NAMALWA (cell line): ENCODE measurements at regions not wholly inside any gene's neighbourhood (a gene's known extent, or its start where the extent isn't known, plus 50 kb on each side); places are given as distances from the start of the nearest gene placed in this dataset.
"Not testable (repeated sequence)": the region's sequence is repeated elsewhere in the genome, so short reads cannot be mapped to it uniquely, and the experiment has no call there.

Source experiments
- DNase-seq: peaks from one replicate; pipeline ENCODE4 v3.0.0-alpha.2; 2015; ENCODE audit warnings: low spot score

DNA sequence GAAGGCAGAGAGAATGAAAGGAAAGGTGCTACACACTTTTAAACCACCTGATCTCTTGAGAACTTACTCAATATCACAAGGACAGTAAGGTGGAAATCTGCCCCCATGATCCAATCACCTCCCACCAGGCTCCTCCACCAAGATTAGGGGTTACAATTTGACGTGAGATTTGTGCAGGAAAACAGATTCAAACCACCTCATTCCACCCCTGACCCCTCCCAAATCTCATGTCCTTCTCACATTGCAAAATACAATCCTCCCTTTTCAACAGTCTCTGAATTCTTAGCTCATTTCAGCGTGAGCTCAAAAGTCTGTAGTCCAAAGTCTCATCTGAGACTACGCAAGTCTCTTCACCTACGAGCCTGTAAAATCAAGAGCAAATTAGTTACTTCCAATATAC lies 768.3 kb upstream of the COX7C start:
- DNase-seq = no peak

DNA sequence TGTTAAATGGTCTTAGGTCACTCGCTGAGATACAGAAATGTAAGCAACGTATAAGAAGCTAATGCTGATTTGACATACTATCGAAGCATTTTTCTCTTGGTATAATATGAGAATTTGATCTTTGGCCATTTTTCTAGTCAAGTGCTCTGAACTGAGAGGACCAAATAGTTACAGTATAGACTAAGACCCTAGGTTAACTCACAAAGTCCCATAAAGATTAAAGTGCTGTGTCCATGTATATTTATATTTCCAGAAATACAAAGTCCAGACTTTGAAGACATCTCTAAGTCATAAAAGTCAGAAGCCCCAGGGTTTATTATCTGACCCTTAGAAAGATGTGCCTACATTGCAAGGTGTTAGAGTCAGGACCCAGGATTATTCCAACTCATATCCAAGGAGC lies 752.4 kb upstream of the COX7C start:
- no peak for DNase-seq

DNA sequence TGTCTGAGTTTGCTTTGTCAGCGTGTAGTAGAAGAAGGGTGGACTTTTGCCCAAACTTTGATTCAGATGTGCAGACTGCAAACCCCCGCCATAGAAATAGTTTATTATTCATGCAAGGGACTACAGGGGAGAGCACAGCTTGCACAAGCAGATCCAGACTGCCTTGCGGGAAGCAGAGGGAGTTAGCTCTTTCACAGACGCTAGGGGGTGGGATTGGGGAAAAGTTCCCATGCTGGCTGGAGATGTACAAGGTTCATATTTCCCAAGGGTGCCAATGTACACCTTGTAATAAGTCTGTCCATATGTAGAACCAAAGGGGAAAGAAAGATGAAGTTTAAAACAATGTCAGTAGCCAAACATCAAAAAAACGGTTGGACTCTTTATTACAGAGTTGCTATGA lies 749.7 kb upstream of the COX7C start:
- DNase-seq = no peak

- no peak for DNase-seq
Observed at GRCh38 chr5:85893996-85894395, 723.7 kb upstream of the COX7C start.

GRCh38 chr5:85896514-85896913 lies 721.2 kb upstream of the COX7C start:
- DNase-seq = no peak

GRCh38 chr5:85906460-85906859 lies 711.3 kb upstream of the COX7C start:
- no peak for DNase-seq

DNA sequence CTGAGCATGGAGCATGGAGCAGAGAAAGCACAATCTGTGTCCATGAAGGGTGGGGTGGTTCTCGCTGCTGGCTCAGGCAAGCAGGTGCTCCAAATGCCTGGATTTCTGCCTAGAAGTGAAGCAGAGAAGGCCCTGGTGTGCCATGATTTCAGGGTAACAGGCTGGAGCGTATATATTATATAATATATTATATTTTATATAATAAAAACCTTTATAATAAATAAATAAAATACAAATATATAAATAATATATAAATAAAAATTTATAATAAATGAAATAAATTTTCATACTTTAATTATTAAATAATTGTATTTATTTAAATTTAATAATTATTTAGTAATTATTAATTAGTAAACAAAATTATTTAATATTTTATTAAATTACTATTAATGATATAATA lies 707.4 kb upstream of the COX7C start:
- DNase-seq = no peak

DNA sequence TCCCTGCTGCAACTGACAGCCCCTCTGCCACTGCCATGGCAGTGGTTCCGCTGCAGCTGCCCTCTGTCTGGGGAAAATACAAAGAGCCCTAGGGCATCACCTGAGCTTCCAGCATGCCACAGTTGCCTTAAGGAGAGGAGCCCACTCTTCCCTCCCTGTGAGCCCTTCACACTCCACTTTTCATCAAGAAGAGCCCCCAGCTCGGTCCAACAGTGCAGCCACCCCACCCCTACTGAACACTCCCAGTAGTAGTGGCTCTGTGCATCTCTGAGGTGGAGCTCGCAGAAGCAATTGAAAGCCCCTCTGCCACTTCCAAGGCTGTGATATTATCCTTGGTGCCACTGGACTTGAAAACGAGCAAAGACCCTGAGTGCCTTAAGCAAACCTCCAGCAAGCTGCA lies 696.8 kb upstream of the COX7C start:
- no peak for DNase-seq

- DNase-seq = no peak
Observed at GRCh38 chr5:85921590-85921989, 696.2 kb upstream of the COX7C start.

DNA sequence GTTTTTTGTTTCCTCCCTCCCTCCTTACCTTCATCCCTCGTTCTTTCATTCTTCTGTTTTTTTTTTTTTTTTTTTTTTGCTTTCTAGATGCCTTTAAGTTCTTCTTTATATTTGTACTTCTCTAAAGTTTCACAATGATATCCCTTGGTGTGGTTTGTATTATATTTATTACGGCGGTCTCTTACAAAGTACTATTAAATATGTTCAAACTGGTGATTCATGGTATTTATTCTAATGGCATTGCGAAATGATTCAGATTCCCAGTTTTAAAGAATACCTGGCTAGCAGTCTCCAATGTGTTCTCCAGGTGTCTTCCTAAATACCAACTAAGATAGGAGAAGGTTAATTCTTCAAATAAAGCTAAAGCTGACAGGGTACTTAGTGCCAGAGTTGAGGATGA lies 690.1 kb upstream of the COX7C start:
- no peak for DNase-seq

GRCh38 chr5:85929713-85930112 lies 688.0 kb upstream of the COX7C start:
- no peak for DNase-seq

- DNase-seq = no peak
Observed at GRCh38 chr5:85931220-85931619, 686.5 kb upstream of the COX7C start.

GRCh38 chr5:85938201-85938600 lies 679.5 kb upstream of the COX7C start:
- DNase-seq = no peak

DNA sequence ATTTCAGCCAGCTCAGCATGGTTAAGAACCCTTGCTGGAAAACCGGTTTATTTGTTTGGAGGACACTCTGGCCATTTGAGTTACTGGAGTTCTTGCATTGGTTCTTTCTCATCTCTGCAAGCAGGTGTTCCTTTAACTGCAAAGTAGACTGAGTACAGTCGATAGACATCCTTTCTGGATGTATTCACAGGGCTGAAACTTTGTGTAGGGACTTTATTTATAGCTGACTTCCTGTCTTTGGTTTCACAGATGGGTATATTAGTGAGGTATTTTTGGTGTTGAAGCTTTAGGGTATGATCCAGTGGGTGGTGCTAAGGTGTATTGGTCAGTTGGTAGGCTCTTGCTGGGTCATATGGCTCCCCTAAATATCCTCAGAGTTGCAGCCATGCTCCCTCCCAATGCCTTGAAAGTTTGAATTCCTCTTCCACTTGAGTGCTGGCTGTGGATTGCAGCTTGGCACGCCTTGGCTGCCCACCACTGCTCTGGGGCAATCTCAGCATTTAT lies 666.0 kb upstream of the COX7C start:
- no peak for DNase-seq

GRCh38 chr5:85952680-85953079 lies 665.1 kb upstream of the COX7C start:
- DNase-seq = no peak

- DNase-seq = no peak
Observed at GRCh38 chr5:85967681-85968080, 650.1 kb upstream of the COX7C start.

GRCh38 chr5:85972539-85972938 lies 645.2 kb upstream of the COX7C start:
- no peak for DNase-seq

DNA sequence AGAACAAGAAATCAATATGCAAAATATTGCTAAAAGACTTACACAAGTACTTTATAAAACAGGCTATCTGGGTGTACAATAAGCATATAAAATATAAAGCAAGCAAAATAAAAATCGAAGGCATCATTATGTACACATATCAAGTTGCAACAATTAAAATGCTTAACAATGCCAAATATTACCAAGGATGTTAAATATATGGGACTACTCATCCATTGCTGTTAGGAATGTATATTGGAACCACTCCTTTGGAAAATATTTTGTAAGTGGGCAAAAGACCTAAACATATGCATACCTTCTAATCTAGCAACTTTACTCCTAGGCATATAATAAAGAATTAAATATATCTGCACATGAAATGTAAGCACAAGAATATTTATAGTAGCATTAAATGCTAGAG lies 632.6 kb upstream of the COX7C start:
- DNase-seq = no peak

DNA sequence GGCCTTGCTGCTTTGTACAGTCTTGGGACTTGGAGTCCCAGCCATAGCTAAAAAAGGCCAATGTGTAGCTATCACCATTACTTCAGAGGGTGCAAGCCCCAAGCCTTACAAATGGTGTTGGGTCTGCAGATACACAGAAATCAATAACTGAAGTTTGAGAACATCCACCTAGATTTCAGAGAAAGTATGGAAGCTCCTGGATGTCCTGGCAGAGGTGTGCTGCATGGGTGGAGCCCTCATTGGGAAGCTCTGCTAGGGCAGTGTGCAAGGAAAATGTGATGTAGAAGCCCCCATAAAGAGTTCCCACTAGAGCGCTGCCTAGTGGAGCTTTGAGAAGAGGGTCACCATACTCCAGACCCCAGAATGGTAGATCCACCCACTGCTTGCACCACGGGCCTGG lies 626.7 kb upstream of the COX7C start:
- DNase-seq = no peak

- not testable (repeated sequence) for DNase-seq
Observed at GRCh38 chr5:85994653-85995052, 623.1 kb upstream of the COX7C start.

GRCh38 chr5:85998656-85999055 lies 619.1 kb upstream of the COX7C start:
- DNase-seq = no peak

GRCh38 chr5:86008293-86008692 lies 609.4 kb upstream of the COX7C start:
- DNase-seq = no peak

DNA sequence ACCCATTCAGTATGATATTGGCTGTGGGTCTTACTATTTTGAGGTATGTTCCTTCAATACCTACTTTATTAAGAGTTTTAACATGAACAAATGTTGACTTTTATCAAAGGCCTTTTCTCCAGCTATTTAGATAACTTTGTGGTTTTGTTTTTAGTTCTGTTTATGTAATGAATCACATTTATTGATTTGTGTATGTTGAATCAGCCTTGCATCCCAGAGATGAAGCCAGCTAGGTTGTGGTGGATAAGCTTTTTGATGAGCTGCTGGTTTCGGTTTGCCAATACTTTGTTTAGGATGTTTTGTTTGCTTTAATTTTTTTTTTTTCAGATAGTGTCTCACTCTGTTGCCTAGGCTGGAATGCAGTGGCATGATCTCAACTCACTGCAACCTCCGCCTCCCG lies 609.0 kb upstream of the COX7C start:
- DNase-seq = no peak

- DNase-seq = no peak
Observed at GRCh38 chr5:86011937-86012336, 605.8 kb upstream of the COX7C start.

DNA sequence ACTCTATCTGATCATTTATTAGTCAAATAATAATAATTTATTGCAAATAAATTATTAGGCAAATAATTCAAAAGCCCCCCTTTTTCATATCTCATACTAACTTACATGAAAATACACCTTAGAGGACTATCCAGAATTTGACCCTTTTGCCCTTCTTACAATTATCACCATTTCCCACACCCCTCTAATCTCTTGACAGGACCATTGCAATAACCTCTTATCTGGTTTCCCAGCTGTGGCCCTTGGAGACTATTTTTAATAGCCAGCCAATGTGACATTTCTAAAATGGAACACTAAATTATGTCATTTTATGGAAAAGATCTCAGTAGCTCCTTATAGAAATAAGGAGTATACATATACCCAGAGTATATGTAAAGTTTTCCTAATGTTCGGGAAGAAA lies 588.4 kb upstream of the COX7C start:
- no peak for DNase-seq
